Skeletal muscle tissue (tissue), 3 donors: ENCODE measurements at regions not wholly inside any gene's neighbourhood (a gene's known extent, or its start where the extent isn't known, plus 50 kb on each side); places are given as distances from the start of the nearest gene placed in this dataset.

Experiments
- H3K27ac ChIP-seq: one replicate; pipeline ENCODE4 v1.7.0; 2013; ENCODE audit warnings: mild to moderate bottlenecking, low read depth, low read length, inconsistent platforms
- H3K27me3 ChIP-seq, 3 donors: one replicate each; pipeline ENCODE4 v1.7.0; 2013; ENCODE audit warnings: low read length in 3 of 3; ENCODE audit not compliant: control insufficient read depth in 3 of 3, insufficient read depth in 3 of 3
- H3K36me3 ChIP-seq, 3 donors: one replicate each; pipeline ENCODE4 v1.7.0; 2013; ENCODE audit warnings: low read length in 3 of 3; ENCODE audit not compliant: control insufficient read depth in 3 of 3, insufficient read depth in 3 of 3
- H3K4me1 ChIP-seq, 3 donors: one replicate each; pipeline ENCODE4 v1.7.0; 2013; ENCODE audit warnings: low read length in 3 of 3, mild to moderate bottlenecking in 3 of 3; ENCODE audit not compliant: control insufficient read depth in 3 of 3, insufficient read depth in 3 of 3
- H3K4me3 ChIP-seq, 3 donors: one replicate each; pipeline ENCODE4 v1.7.0; 2013; ENCODE audit warnings: low read length in 3 of 3
- H3K9ac ChIP-seq, 3 donors: one replicate each; pipeline ENCODE4 v1.7.0; 2013; ENCODE audit warnings: low read length in 3 of 3, mild to moderate bottlenecking in 3 of 3, moderate library complexity in 2 of 3, low read depth in 1 of 3
- H3K9me3 ChIP-seq, 3 donors: one replicate each; pipeline ENCODE4 v1.7.0; 2013; ENCODE audit warnings: low read length in 3 of 3; ENCODE audit not compliant: control insufficient read depth in 3 of 3
- donor health status: Osteomylitis.

DNA sequence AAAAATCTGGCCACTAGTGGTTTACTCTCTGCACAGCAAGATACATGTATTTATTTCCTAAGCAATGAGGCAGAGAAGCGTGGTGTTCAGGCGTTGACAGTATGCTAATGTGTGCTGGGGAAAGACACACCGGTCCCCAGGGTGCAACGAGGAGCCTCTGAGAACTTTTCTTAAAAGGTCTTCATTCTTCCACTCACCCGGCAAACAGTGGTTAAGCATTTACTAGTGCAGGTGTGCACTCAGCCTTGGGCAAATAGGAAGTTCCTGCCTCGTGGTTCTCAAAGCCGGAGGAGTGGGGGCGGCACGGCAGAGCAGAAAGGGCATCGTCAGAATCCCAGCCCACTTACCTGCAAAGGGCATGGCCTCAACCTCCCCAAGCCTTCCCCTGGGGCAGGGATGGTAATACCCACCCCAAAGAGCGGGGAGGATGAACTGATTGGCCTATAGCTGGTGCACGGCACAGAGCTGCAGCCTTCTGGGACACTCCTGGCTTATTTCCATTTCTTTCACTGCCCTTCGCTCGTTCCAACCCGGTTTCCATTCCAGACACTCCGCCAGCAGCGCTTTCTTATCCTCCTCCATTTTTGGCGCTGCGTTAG is 184.3 kb upstream of the CTBP2 start:
- Histone ChIP-seq H3K27me3 (no peaks in the 10 kb centered on the region), H3K4me1 (no peaks in the 10 kb centered on the region), H3K9me3 (no peaks in the 10 kb centered on the region), H3K27ac (no peak overlapping the region), H3K36me3 (no peaks in the 10 kb centered on the region), H3K9ac (no peak overlapping the region), H3K4me3 (no peak overlapping the region)

DNA sequence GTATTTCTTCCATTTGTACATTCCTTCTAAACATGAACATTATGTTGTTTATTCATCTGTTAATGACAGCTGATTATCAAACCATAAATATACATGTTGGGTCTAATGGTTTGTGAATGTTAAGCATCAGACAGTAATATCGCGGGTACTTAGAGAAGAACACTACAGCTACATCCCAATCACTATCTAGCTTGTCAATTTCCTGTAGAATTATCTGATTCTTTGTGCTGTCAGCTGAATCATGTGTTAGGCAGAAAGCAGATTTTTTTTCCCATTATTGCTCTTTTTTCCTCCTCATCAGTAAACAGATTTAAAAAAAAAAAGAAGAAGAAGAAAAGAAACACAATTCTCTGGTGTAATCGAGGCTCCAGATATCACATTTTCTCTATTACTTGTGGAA is 183.6 kb upstream of the CTBP2 start:
- H3K9me3 ChIP-seq, result no peaks in the 10 kb centered on the region
- no peaks in the 10 kb centered on the region for H3K36me3 ChIP-seq
- H3K27me3 ChIP-seq, result no peaks in the 10 kb centered on the region
- no peaks in the 10 kb centered on the region for H3K4me1 ChIP-seq
- no peak overlapping the region for H3K4me3 ChIP-seq
- no peak overlapping the region for H3K27ac ChIP-seq
- no peak overlapping the region for H3K9ac ChIP-seq

DNA sequence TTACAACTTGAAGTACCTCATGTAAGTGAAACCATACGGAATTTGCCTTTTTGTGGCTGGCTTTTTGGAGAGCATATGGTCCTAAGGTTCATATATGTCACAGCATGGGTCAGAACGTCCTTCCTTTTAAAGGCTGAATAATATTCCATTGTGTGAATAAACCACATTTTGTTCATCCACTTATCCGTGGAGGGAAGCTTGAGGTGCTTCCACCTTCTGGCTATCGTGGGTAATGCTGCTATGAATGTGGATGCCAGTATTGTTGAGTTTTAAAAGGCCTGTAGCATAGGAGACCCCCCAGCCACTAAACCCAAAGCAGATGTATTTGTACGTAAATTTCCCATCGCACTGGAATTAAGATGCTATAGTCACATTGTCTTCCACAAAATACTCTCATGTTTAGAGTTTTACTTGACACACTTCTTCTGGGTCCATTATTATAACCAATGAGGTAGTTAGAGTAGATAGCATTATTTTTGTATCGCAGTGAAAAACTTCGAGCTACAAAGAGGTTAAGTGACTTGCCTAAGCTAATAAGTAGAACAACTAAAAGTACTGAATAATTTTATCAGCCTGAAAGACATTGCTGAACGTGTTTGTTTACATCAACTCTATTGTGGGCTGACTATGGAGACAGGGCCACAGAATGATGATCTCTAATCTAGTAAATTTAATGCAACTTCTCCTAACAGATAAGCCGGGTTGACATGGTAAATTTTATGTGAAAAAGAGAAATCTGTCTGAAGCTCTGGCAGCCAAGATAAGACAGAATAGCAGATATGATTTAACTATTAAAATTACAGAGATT is 183.0 kb upstream of the CTBP2 start:
- Histone ChIP-seq H3K4me3 (no peak overlapping the region), H3K36me3 (no peaks in the 10 kb centered on the region), H3K9me3 (no peaks in the 10 kb centered on the region), H3K27ac (no peak overlapping the region), H3K4me1 (no peaks in the 10 kb centered on the region), H3K9ac (no peak overlapping the region), H3K27me3 (no peaks in the 10 kb centered on the region)

DNA sequence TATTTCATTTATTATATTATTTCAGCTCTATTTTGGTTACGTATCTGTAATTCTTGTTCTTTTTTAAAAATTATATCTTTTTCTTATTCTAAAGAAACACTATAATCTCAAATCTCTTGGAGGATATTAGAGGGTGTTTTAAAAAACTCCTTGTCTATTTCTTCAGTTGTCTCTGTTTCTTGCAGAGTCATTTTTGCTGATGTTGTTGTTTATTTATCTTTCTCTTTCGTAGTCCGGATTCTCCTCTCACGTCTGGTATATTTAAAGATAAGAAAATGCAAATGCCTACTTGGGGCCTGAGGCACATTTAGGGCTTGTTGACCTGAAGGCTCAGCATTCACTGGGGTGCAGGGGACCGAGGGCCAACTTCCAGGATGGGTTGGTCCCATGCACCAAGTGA is 181.2 kb upstream of the CTBP2 start:
- Histone ChIP-seq H3K27me3 (no peaks in the 10 kb centered on the region), H3K36me3 (no peaks in the 10 kb centered on the region), H3K27ac (no peak overlapping the region), H3K9ac (no peak overlapping the region), H3K4me1 (no peaks in the 10 kb centered on the region), H3K4me3 (no peak overlapping the region), H3K9me3 (no peaks in the 10 kb centered on the region)

DNA sequence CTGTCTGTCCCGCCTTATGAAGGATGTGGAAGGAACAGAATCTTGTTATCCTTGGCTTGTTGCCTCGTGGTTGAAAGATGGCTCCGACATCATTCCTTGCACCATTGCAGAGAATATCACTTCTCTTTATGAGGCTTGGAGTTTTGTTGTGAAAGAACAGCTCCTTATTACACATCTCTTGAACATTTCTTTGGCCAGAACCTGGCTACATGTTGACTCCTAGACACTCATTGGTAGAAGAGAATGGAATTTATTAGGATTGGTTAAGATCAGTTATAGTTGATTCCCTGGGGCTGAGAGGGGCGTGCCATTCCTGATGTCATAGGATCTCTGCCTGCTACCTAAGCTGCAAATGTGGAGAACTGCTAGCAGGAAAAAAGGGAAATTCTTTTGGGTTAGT is 180.5 kb upstream of the CTBP2 start:
- Histone ChIP-seq H3K4me1 (no peaks in the 10 kb centered on the region), H3K9me3 (no peaks in the 10 kb centered on the region), H3K4me3 (no peak overlapping the region), H3K36me3 (no peaks in the 10 kb centered on the region), H3K27me3 (no peaks in the 10 kb centered on the region), H3K9ac (no peak overlapping the region), H3K27ac (no peak overlapping the region)

DNA sequence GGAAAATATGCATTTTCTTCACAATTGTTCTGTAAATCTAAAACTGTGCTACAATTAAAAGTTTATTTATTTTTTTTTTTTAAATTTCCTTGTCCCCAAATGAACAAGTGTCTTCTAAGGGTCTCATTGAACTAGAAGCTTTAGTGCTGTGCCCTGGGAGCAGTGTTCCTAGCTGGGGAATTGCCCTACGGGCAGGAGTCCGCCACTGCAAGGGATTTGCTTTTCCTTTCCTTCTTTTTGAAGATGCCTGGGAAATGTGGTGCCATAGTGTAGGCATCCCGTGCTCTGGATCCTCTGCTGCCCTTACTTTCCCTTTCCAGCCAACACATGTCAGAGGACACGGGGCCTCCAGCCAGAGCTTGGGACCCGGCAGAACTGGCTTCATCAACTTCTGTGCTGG is 177.1 kb upstream of the CTBP2 start:
- Histone ChIP-seq H3K36me3 (no peaks in the 10 kb centered on the region), H3K27me3 (no peaks in the 10 kb centered on the region), H3K9me3 (no peaks in the 10 kb centered on the region), H3K27ac (no peak overlapping the region), H3K4me1 (peaks cover 0 to 12% (median 5%) of the 10 kb centered on the region in 3 donors), H3K4me3 (no peak overlapping the region), H3K9ac (no peak overlapping the region)

DNA sequence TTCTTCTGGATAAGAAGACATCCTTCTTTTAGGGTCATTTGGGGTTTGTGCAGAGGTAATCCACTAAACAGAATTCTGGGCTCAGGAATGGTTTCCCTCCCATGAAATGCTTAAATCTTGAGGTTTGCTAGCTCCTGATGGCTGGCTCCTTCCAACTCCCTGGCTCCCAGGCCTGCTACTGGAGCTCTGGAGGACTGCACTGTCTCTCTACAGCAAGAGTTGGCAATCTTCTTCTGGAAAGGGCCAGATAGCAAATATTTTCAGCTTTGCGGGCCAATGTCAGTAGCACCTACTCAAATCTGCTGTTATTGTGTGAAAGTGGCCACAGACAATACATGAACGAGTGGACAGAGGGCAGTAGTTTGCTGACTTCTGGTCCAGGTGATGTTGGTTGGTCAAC is 174.2 kb upstream of the CTBP2 start:
- no peaks in the 10 kb centered on the region for H3K9me3 ChIP-seq
- H3K27me3 ChIP-seq, result no peaks in the 10 kb centered on the region
- H3K36me3 ChIP-seq, result no peaks in the 10 kb centered on the region
- H3K27ac ChIP-seq, result no peak overlapping the region
- no peak overlapping the region for H3K4me3 ChIP-seq
- peaks cover 0 to 14% (median 5%) of the 10 kb centered on the region in 3 donors for H3K4me1 ChIP-seq
- no peak overlapping the region for H3K9ac ChIP-seq

DNA sequence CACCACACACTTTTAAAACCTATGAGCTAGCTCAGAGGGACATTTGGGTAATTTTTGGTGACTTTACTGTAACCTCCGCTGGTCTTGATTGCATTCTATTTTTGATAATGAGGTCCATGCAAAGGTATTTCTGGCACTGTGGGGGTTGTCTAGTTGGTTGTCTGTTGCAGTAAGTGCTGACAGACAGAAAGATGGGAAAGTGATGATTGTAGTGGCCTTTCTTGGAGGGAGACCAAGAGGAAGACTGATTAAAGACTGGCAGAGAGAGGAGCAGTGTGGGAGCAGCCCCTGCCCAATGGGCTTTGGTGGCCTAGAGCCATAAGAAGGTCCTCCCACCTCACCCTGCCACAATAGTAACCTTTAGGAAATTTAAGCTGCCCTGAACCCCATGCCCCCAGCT is 173.4 kb upstream of the CTBP2 start:
- Histone ChIP-seq H3K27me3 (no peaks in the 10 kb centered on the region), H3K36me3 (no peaks in the 10 kb centered on the region), H3K9me3 (no peaks in the 10 kb centered on the region), H3K27ac (no peak overlapping the region), H3K9ac (no peak overlapping the region), H3K4me1 (peaks cover 0 to 14% (median 5%) of the 10 kb centered on the region in 3 donors), H3K4me3 (no peak overlapping the region)

DNA sequence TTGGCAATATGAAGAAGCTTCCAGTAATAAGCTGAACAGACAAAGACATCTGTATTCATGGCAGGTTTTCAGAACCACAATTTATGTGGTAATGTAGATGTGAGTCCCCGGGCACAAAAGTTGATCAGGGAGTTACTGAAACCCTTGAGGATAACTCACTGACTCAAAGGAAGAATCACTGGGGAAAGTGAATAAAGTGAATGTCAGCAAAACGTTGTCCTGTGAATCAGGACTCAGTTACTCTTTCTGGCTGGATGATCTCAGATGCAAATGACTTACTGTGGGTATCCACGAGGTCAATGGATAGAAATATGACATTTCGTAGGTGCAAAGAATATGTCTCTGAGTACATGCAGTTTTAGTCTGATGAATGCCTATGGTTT is 172.8 kb upstream of the CTBP2 start:
- no peaks in the 10 kb centered on the region for H3K36me3 ChIP-seq
- H3K27ac ChIP-seq, result peak overlapping the region; percentile 45
- H3K27me3 ChIP-seq, result no peaks in the 10 kb centered on the region
- no peak overlapping the region for H3K4me3 ChIP-seq
- H3K9me3 ChIP-seq, result no peaks in the 10 kb centered on the region
- peaks cover 0 to 14% (median 5%) of the 10 kb centered on the region in 3 donors for H3K4me1 ChIP-seq
- no peak overlapping the region for H3K9ac ChIP-seq

DNA sequence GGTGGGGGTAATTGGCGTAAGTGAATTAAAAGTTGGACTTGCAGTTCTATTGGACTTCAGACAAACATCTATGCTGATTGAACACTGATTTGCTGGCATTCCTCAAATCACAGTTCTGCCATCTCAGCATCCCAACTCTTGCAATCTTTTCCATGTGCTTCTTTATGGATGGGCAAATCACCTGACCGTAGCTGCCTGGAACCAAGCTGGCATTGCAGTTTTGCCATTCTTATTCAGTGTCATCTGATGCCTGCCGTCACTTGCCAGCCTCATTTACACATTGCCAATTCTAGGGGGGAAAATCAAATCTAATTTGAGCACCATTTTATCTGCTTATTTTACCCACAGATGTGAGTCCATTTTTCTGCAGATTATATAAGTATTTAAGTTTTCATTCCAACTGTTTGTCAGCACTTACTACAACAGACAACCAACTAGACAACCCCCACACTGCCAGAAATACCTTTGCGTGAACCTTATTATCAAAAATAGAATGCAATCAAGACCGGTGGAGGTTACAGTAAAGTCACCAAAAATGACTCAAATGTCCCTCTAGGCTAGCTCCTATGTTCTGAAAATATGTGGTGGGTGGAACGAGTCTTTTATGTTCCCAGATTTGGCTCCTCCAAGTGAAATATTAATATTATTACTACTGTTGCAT is 172.3 kb upstream of the CTBP2 start:
- no peaks in the 10 kb centered on the region for H3K9me3 ChIP-seq
- no peak overlapping the region for H3K9ac ChIP-seq
- no peaks in the 10 kb centered on the region for H3K36me3 ChIP-seq
- H3K27me3 ChIP-seq, result no peaks in the 10 kb centered on the region
- peaks cover 0 to 14% (median 5%) of the 10 kb centered on the region in 3 donors for H3K4me1 ChIP-seq
- H3K27ac ChIP-seq, result peak overlapping the region; percentile 45
- peak overlapping the region in 1 of 3 donors; percentile 8 for H3K4me3 ChIP-seq
